WTC11 (cell line): ENCODE measurements at regions not wholly inside any gene's neighbourhood (a gene's known extent, or its start where the extent isn't known, plus 50 kb on each side); places are given as distances from the start of the nearest gene placed in this dataset.

Experiments used
- ATF2 ChIP-seq: sonication (generic); formaldehyde crosslinking; IDR thresholded peaks from 2 replicates; pipeline ENCODE4 v1.8.1; 2022; ENCODE audit warnings: low read depth, missing genetic modification reagents, borderline replicate concordance
- CREB1 ChIP-seq: sonication (generic); formaldehyde crosslinking; IDR thresholded peaks from 2 replicates; pipeline ENCODE4 v1.8.0; 2023; ENCODE audit warnings: mild to moderate bottlenecking, missing genetic modification reagents
- CTCF ChIP-seq: fragments of 200-600 bp; IDR thresholded peaks from 2 replicates; pipeline ENCODE4 v1.8.0; 2022; ENCODE audit warnings: antibody characterized with exemption
- MXD4 ChIP-seq: fragments of 250-450 bp; sonication (Bioruptor Pico); IDR thresholded peaks from 2 replicates; pipeline ENCODE4 v1.8.0; 2021; ENCODE audit warnings: mild to moderate bottlenecking, moderate library complexity, borderline replicate concordance
- NFE2L1 ChIP-seq: sonication (generic); formaldehyde crosslinking; IDR thresholded peaks from 2 replicates; pipeline ENCODE4 v1.8.1; 2023; ENCODE audit warnings: missing genetic modification reagents
- RELA ChIP-seq: sonication (generic); formaldehyde crosslinking; IDR thresholded peaks from 2 replicates; pipeline ENCODE4 v1.8.1; 2022; ENCODE audit warnings: missing genetic modification reagents, mild to moderate bottlenecking, borderline replicate concordance
- SMAD4 ChIP-seq: sonication (generic); formaldehyde crosslinking; IDR thresholded peaks from 2 replicates; pipeline ENCODE4 v1.8.0; 2022; ENCODE audit warnings: mild to moderate bottlenecking, missing genetic modification reagents
- SP1 ChIP-seq: sonication (generic); formaldehyde crosslinking; conservative IDR thresholded peaks from 2 replicates; pipeline ENCODE4 v1.8.1; 2022; ENCODE audit warnings: missing genetic modification reagents
- ZNF232 ChIP-seq: sonication (generic); formaldehyde crosslinking; IDR thresholded peaks from 2 replicates; pipeline ENCODE4 v1.8.0; 2022; ENCODE audit warnings: mild to moderate bottlenecking, missing genetic modification reagents
- ZNF263 ChIP-seq: sonication (generic); formaldehyde crosslinking; IDR thresholded peaks from 2 replicates; pipeline ENCODE4 v1.8.1; 2022; ENCODE audit warnings: low read depth, mild to moderate bottlenecking, moderate library complexity, missing genetic modification reagents
- TF ChIP-seq, protein P1 (sequence below): sonication (generic); formaldehyde crosslinking; IDR thresholded peaks from 2 replicates; pipeline ENCODE4 v1.8.0; 2022; ENCODE audit warnings: mild to moderate bottlenecking, missing genetic modification reagents

- no peak for TF ChIP-seq MXD4
- TF ChIP-seq CTCF: no peak
- no peak for TF ChIP-seq RELA
- no peak for TF ChIP-seq NFE2L1 (CRISPR knock-in tag)
- TF ChIP-seq SMAD4 (CRISPR knock-in tag): no peak
- TF ChIP-seq SP1 (CRISPR knock-in tag): no peak
- TF ChIP-seq, protein P1, sequence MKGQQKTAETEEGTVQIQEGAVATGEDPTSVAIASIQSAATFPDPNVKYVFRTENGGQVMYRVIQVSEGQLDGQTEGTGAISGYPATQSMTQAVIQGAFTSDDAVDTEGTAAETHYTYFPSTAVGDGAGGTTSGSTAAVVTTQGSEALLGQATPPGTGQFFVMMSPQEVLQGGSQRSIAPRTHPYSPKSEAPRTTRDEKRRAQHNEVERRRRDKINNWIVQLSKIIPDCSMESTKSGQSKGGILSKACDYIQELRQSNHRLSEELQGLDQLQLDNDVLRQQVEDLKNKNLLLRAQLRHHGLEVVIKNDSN (CRISPR knock-in tag): no peak
- no peak for TF ChIP-seq ZNF232 (CRISPR knock-in tag)
- no peak for TF ChIP-seq ZNF263 (CRISPR knock-in tag)
- TF ChIP-seq ATF2: no peak
- no peak for TF ChIP-seq CREB1 (CRISPR knock-in tag)
These were observed 218.4 kb downstream of the SPATA31D1 start for GRCh38 chr9:82206946-82207345.
